ENCODE measurements at regions not wholly inside any gene's neighbourhood (a gene's known extent, or its start where the extent isn't known, plus 50 kb on each side); places are given as distances from the start of the nearest gene placed in this dataset.

DNA sequence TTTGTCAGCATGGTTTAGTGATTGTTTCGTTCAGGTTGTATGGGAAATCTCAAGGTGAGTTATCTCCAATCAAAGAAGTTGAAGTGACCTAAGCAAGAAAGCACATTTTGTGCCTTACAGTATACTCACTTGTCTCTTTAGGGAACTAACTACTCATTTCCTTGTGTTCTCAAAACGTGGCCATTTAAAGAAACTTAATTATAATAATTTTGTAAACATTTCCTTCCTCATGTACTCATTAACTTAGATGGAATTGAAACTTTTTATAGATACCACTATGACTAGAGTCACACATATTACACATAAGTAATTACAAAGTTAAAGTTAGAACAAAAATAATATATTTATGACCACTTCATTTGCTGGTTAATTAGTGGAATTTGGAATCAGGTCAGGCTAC is 552.6 kb downstream of the MRPL39 start:
- Histone ChIP-seq H3K36me3 (no peaks in the 10 kb centered on the region), H3K27me3 (no peaks in the 10 kb centered on the region), H3K27ac (no peak overlapping the region), H3K4me3 (no peak overlapping the region), H3K4me1 (no peaks in the 10 kb centered on the region), H3K9me3 (no peaks in the 10 kb centered on the region)
- intact Hi-C loops (cut with DNase I) = no loop called here
- ATAC-seq (no peak), DNase-seq (no peak)
- TF ChIP-seq, protein P1, sequence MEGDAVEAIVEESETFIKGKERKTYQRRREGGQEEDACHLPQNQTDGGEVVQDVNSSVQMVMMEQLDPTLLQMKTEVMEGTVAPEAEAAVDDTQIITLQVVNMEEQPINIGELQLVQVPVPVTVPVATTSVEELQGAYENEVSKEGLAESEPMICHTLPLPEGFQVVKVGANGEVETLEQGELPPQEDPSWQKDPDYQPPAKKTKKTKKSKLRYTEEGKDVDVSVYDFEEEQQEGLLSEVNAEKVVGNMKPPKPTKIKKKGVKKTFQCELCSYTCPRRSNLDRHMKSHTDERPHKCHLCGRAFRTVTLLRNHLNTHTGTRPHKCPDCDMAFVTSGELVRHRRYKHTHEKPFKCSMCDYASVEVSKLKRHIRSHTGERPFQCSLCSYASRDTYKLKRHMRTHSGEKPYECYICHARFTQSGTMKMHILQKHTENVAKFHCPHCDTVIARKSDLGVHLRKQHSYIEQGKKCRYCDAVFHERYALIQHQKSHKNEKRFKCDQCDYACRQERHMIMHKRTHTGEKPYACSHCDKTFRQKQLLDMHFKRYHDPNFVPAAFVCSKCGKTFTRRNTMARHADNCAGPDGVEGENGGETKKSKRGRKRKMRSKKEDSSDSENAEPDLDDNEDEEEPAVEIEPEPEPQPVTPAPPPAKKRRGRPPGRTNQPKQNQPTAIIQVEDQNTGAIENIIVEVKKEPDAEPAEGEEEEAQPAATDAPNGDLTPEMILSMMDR (IDR thresholded peaks at IDR 0.05) = no peak

DNA sequence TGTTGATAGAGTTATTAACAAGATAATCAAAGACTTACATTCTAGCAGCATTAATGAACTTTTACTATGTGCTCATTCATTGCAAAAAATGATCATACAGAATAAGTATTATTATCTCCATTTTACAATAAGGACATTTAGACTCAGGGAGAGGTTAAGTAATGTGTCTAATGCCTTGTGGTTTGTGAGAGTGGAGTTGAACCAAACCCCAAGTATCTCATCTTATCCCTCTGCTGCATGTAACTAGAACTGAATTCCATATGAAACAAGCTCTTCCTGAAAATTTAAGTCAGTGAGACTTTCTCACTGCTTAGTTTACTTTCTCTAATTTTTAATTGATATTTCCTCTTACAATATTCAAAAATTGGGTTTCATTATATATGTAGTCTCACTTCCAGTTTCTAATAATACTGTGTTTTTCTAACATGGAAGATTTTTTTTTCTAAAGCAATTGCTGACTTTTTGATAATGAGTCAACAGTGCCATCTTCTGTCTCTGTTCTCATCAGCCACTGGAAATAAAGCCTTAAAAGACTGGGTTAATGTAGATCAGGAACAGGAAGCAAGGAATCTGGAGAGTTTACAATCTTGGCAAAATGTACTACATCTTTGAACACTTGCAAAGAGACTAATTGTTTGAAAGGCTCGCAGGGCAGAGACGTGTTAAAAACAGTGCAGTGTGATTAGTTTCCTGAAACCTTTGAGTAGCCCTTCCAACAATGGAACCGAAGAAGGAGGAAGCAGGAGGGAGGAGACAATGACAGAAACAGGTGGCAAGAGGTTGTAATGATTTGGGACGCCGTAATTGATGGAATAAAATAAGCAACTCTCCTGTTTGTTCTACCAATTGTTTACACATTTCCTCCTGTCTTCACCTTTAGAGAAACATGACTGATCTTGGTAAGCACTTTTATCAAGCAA is 567.6 kb downstream of the MRPL39 start:
- intact Hi-C loops (cut with DNase I) = no loop called here
- TF ChIP-seq, protein P1 (IDR thresholded peaks at IDR 0.05) = no peak
- no peak overlapping the region for H3K27ac ChIP-seq
- ATAC-seq = no peak
- H3K4me1 ChIP-seq = no peaks in the 10 kb centered on the region
- H3K9me3 ChIP-seq = no peaks in the 10 kb centered on the region
- H3K27me3 ChIP-seq = no peaks in the 10 kb centered on the region
- no peaks in the 10 kb centered on the region for H3K36me3 ChIP-seq
- H3K4me3 ChIP-seq = no peak overlapping the region
- no peak for DNase-seq

DNA sequence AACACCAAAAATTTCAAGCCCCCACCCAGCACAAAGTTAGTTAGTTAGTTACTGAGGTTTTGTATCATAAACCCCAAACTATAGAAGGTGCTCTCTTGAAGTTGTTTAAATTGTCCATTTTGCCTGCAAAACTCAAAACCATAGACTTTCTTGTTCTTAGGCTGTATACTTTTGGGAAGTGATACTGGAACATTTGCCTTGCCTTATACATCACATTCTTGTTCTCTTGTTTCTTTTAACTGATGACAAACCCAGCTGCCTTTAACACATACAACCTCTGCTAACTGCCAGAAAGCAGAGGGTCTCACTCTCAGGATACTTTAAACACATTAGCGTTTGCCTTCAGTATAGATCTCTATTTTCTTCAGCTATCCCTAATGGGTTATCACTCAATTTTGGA is 570.5 kb downstream of the MRPL39 start:
- no peak overlapping the region for H3K4me3 ChIP-seq
- no peak overlapping the region for H3K27ac ChIP-seq
- TF ChIP-seq, protein P1 (IDR thresholded peaks at IDR 0.05) = no peak
- H3K27me3 ChIP-seq = no peaks in the 10 kb centered on the region
- intact Hi-C loops (cut with DNase I) = no loop called here
- no peaks in the 10 kb centered on the region for H3K4me1 ChIP-seq
- DNase-seq = no peak
- H3K36me3 ChIP-seq = no peaks in the 10 kb centered on the region
- ATAC-seq = no peak
- H3K9me3 ChIP-seq = no peaks in the 10 kb centered on the region

DNA sequence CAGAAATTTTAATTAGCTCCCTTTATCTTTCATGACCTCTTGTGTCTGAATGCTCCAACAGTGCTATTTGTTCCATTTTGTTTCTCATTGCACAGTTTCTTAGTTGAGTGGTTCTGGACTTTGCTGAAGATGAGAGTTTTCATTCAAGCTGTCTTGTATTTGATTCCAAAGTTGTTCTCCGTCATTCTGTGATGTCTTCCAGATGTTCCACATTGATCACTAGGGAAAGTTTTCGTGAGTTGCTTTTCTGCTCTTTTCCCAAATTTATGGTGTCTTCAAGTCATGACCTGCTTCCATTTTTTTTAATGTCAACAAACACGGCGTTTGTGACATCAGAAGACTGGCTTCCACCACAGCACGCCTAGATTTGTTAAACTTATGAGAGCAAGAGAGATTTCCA is 575.5 kb downstream of the MRPL39 start:
- intact Hi-C loops (cut with DNase I) = no loop called here
- DNase-seq = no peak
- Histone ChIP-seq H3K9me3 (no peaks in the 10 kb centered on the region), H3K4me3 (no peak overlapping the region), H3K27ac (no peak overlapping the region), H3K4me1 (no peaks in the 10 kb centered on the region), H3K27me3 (no peaks in the 10 kb centered on the region), H3K36me3 (no peaks in the 10 kb centered on the region)
- TF ChIP-seq, protein P1 (IDR thresholded peaks at IDR 0.05) = no peak
- ATAC-seq = no peak

DNA sequence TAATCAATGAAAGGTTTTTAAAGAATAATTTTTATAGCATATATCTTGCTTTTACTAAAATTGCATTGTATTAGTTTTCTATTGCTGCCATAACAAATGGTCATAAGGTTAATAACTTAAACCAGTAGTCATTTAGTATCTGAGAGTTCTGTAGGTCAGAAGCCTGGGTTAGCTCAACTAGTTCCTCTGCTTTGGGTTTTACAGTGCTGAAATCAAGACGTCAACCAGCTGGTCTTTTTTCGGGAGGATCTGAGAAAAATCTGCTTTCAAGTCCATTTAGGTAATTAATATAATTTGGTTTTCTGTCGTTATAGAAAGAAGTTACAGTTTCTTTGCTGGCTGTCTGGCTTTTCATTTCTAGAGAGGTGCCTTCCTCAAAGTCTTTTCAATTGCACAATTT is 577.7 kb downstream of the MRPL39 start:
- ATAC-seq = no peak
- H3K36me3 ChIP-seq = no peaks in the 10 kb centered on the region
- no peaks in the 10 kb centered on the region for H3K9me3 ChIP-seq
- TF ChIP-seq, protein P1 (IDR thresholded peaks at IDR 0.05) = no peak
- H3K27me3 ChIP-seq = no peaks in the 10 kb centered on the region
- no peak overlapping the region for H3K4me3 ChIP-seq
- no peak for DNase-seq
- intact Hi-C loops (cut with DNase I) = no loop called here
- no peak overlapping the region for H3K27ac ChIP-seq
- H3K4me1 ChIP-seq = no peaks in the 10 kb centered on the region
